HEK293 (cell line): ENCODE measurements at regions not wholly inside any gene's neighbourhood (a gene's known extent, or its start where the extent isn't known, plus 50 kb on each side); places are given as distances from the start of the nearest gene placed in this dataset.

Source experiments
- CTCF ChIA-PET: fragments of 350-600 bp; formaldehyde crosslinking; extraction: SDS; loops from one replicate; lab custom pipeline; 2021; ENCODE audit warnings: antibody characterized with exemption; lab: Yijun Ruan, JAX
- POLR2A ChIA-PET: fragments of 300-600 bp; formaldehyde crosslinking; extraction: SDS; loops from one replicate; lab custom pipeline; 2020; ENCODE audit warnings: antibody characterized with exemption, inconsistent platforms; lab: Yijun Ruan, JAX
- H3K27ac ChIP-seq: fragments of 200-500 bp; sonication (Bioruptor generic); 2 replicates; pipeline ENCODE4 v1.5.1; 2014; ENCODE audit warnings: low read depth, low read length, control low read depth, inconsistent platforms; ENCODE audit errors: extremely low read depth
- H3K36me3 ChIP-seq, 2 experiments: fragments of 200-500 bp in 1 of 2; sonication (Bioruptor generic) in 1 of 2; 1 replicate in 1 of 2; 2 replicates in 1 of 2; pipeline ENCODE4 v1.5.1; 2014 to 2017; ENCODE audit warnings: inconsistent platforms in 2 of 2, low read length in 2 of 2; ENCODE audit not compliant: control insufficient read depth in 2 of 2, insufficient read depth in 1 of 2
- H3K4me1 ChIP-seq: fragments of 200-500 bp; sonication (Bioruptor generic); 2 replicates; pipeline ENCODE4 v1.5.1; 2014; ENCODE audit warnings: mild to moderate bottlenecking, low read length, inconsistent platforms; ENCODE audit not compliant: control insufficient read depth, insufficient read depth
- H3K4me3 ChIP-seq: 2 replicates; pipeline ENCODE4 v1.5.1; 2011; ENCODE audit warnings: low read depth, mild to moderate bottlenecking, control low read depth, low read length, moderate library complexity
- H3K9me3 ChIP-seq: fragments of 200-500 bp; sonication (Bioruptor generic); 2 replicates; pipeline ENCODE4 v1.5.1; 2014; ENCODE audit warnings: low read depth, low read length, inconsistent platforms; ENCODE audit not compliant: control insufficient read depth, insufficient read depth
- GLI2 ChIP-seq: fragments of 450-650 bp; formaldehyde crosslinking; IDR thresholded peaks from 2 replicates; pipeline ENCODE4; 2017; ENCODE audit warnings: missing biosample characterization, missing genetic modification characterization, low read depth, borderline replicate concordance
- GLI4 ChIP-seq: fragments of 450-650 bp; formaldehyde crosslinking; IDR thresholded peaks from 2 replicates; pipeline ENCODE4 v1.5.1; 2016; ENCODE audit warnings: missing biosample characterization, missing genetic modification characterization
- HOXA7 ChIP-seq: sonication (generic); formaldehyde crosslinking; IDR thresholded peaks from 2 replicates; pipeline ENCODE4 v1.8.1; 2022; ENCODE audit warnings: missing genetic modification reagents, borderline replicate concordance
- PRDM1 ChIP-seq: fragments of 450-650 bp; formaldehyde crosslinking; IDR thresholded peaks from 2 replicates; pipeline ENCODE4; 2016; ENCODE audit warnings: missing biosample characterization, missing genetic modification characterization
- REPIN1 ChIP-seq: fragments of 450-650 bp; formaldehyde crosslinking; IDR thresholded peaks from 2 replicates; pipeline ENCODE4 v1.5.1; 2017; ENCODE audit warnings: missing biosample characterization, missing genetic modification characterization, low read depth
- SALL2 ChIP-seq: fragments of 450-650 bp; formaldehyde crosslinking; IDR thresholded peaks from 2 replicates; pipeline ENCODE4 v1.5.0; 2017; ENCODE audit warnings: missing biosample characterization, mild to moderate bottlenecking, missing genetic modification characterization, borderline replicate concordance
- SCRT2 ChIP-seq: fragments of 450-650 bp; formaldehyde crosslinking; IDR thresholded peaks from 2 replicates; pipeline ENCODE4 v1.5.1; 2016; ENCODE audit warnings: missing biosample characterization, missing genetic modification characterization
- ZBTB7A ChIP-seq: fragments of 450-650 bp; formaldehyde crosslinking; IDR thresholded peaks from 2 replicates; pipeline ENCODE4 v1.5.1; 2016; ENCODE audit warnings: low read depth, missing biosample characterization, missing genetic modification characterization
- ZFP3 ChIP-seq: fragments of 450-650 bp; formaldehyde crosslinking; IDR thresholded peaks from 2 replicates; pipeline ENCODE4 v1.5.1; 2016; ENCODE audit warnings: low read depth, missing biosample characterization, missing genetic modification characterization
- ZNF112 ChIP-seq: fragments of 450-650 bp; formaldehyde crosslinking; IDR thresholded peaks from 2 replicates; pipeline ENCODE4 v1.5.0; 2017; ENCODE audit warnings: missing biosample characterization, missing genetic modification characterization
- ZNF157 ChIP-seq: fragments of 450-650 bp; formaldehyde crosslinking; IDR thresholded peaks from 2 replicates; pipeline ENCODE4 v1.5.1; 2016; ENCODE audit warnings: missing biosample characterization, missing genetic modification characterization
- ZNF175 ChIP-seq: fragments of 450-650 bp; formaldehyde crosslinking; IDR thresholded peaks from 2 replicates; pipeline ENCODE4 v1.5.1; 2016; ENCODE audit warnings: missing biosample characterization, missing genetic modification characterization
- ZNF211 ChIP-seq: fragments of 450-650 bp; formaldehyde crosslinking; IDR thresholded peaks from 2 replicates; pipeline ENCODE4 v1.5.1; 2016; ENCODE audit warnings: low read depth, missing biosample characterization, missing genetic modification characterization
- ZNF248 ChIP-seq: fragments of 450-650 bp; formaldehyde crosslinking; IDR thresholded peaks from 2 replicates; pipeline ENCODE4 v1.5.1; 2017; ENCODE audit warnings: missing biosample characterization, missing genetic modification characterization
- ZNF394 ChIP-seq: fragments of 450-650 bp; formaldehyde crosslinking; IDR thresholded peaks from 2 replicates; pipeline ENCODE4 v1.5.1; 2016; ENCODE audit warnings: missing biosample characterization, missing genetic modification characterization, mild to moderate bottlenecking, moderate library complexity, borderline replicate concordance
- ZNF48 ChIP-seq: fragments of 450-650 bp; formaldehyde crosslinking; IDR thresholded peaks from 2 replicates; pipeline ENCODE4 v1.5.1; 2016; ENCODE audit warnings: missing biosample characterization, missing genetic modification characterization
- ZNF501 ChIP-seq: fragments of 450-650 bp; formaldehyde crosslinking; IDR thresholded peaks from 2 replicates; pipeline ENCODE4 v1.5.1; 2016; ENCODE audit warnings: missing biosample characterization, missing genetic modification characterization
- ZNF529 ChIP-seq: fragments of 450-650 bp; formaldehyde crosslinking; IDR thresholded peaks from 2 replicates; pipeline ENCODE4 v1.5.1; 2017; ENCODE audit warnings: missing genetic modification characterization, missing biosample characterization; ENCODE audit not compliant: insufficient replicate concordance
- ZNF600 ChIP-seq: fragments of 450-650 bp; formaldehyde crosslinking; IDR thresholded peaks from 2 replicates; pipeline ENCODE4 v1.5.1; 2016; ENCODE audit warnings: missing biosample characterization, missing genetic modification characterization
- ZNF677 ChIP-seq: fragments of 450-650 bp; IDR thresholded peaks from 2 replicates; pipeline ENCODE4 v1.5.0; 2018; ENCODE audit warnings: missing biosample characterization, mild to moderate bottlenecking, missing genetic modification characterization, moderate library complexity
- ZNF747 ChIP-seq: fragments of 450-650 bp; formaldehyde crosslinking; IDR thresholded peaks from 2 replicates; pipeline ENCODE4 v1.5.1; 2016; ENCODE audit warnings: missing biosample characterization, missing genetic modification characterization
- ZNF76 ChIP-seq: fragments of 450-650 bp; formaldehyde crosslinking; IDR thresholded peaks from 2 replicates; pipeline ENCODE4; 2016; ENCODE audit warnings: low read depth, missing biosample characterization, missing genetic modification characterization, borderline replicate concordance
- ZNF776 ChIP-seq: fragments of 450-650 bp; formaldehyde crosslinking; IDR thresholded peaks from 2 replicates; pipeline ENCODE4 v1.5.0; 2017; ENCODE audit warnings: missing biosample characterization, missing genetic modification characterization, borderline replicate concordance
- TF ChIP-seq, protein P1 (sequence below): fragments of 450-650 bp; formaldehyde crosslinking; IDR thresholded peaks from 2 replicates; pipeline ENCODE4 v1.5.1; 2017; ENCODE audit warnings: missing biosample characterization, missing genetic modification characterization
- TF ChIP-seq, protein P2 (sequence below): fragments of 450-650 bp; formaldehyde crosslinking; IDR thresholded peaks from 2 replicates; pipeline ENCODE4 v1.5.1; 2016; ENCODE audit warnings: missing biosample characterization, missing genetic modification characterization, borderline replicate concordance
- TF ChIP-seq, protein P3 (sequence below): fragments of 450-650 bp; formaldehyde crosslinking; IDR thresholded peaks from 2 replicates; pipeline ENCODE4 v1.5.1; 2016; ENCODE audit warnings: missing biosample characterization, missing genetic modification characterization
- TF ChIP-seq, protein P4 (sequence below): fragments of 450-650 bp; formaldehyde crosslinking; IDR thresholded peaks from 2 replicates; pipeline ENCODE4; 2016; ENCODE audit warnings: missing biosample characterization, missing genetic modification characterization

GRCh38 chr7:24019841-24020240, 264.1 kb upstream of the NPY start:
- no peak for TF ChIP-seq PRDM1 (tag by site-specific recombination)
- TF ChIP-seq, protein P1, sequence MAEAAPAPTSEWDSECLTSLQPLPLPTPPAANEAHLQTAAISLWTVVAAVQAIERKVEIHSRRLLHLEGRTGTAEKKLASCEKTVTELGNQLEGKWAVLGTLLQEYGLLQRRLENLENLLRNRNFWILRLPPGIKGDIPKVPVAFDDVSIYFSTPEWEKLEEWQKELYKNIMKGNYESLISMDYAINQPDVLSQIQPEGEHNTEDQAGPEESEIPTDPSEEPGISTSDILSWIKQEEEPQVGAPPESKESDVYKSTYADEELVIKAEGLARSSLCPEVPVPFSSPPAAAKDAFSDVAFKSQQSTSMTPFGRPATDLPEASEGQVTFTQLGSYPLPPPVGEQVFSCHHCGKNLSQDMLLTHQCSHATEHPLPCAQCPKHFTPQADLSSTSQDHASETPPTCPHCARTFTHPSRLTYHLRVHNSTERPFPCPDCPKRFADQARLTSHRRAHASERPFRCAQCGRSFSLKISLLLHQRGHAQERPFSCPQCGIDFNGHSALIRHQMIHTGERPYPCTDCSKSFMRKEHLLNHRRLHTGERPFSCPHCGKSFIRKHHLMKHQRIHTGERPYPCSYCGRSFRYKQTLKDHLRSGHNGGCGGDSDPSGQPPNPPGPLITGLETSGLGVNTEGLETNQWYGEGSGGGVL, result no peak
- no peak for TF ChIP-seq ZNF112
- CTCF ChIA-PET, result no interaction called here
- Histone ChIP-seq H3K36me3 (no peaks in the 10 kb centered on the region), H3K9me3 (no peaks in the 10 kb centered on the region), H3K4me1 (0 out of 2 replicates have a peak, but pooled peaks cover 2% of the 10 kb centered on the region), H3K4me3 (no peak overlapping the region), H3K27ac (no peak overlapping the region)
- POLR2A ChIA-PET, result no interaction called here

DNA sequence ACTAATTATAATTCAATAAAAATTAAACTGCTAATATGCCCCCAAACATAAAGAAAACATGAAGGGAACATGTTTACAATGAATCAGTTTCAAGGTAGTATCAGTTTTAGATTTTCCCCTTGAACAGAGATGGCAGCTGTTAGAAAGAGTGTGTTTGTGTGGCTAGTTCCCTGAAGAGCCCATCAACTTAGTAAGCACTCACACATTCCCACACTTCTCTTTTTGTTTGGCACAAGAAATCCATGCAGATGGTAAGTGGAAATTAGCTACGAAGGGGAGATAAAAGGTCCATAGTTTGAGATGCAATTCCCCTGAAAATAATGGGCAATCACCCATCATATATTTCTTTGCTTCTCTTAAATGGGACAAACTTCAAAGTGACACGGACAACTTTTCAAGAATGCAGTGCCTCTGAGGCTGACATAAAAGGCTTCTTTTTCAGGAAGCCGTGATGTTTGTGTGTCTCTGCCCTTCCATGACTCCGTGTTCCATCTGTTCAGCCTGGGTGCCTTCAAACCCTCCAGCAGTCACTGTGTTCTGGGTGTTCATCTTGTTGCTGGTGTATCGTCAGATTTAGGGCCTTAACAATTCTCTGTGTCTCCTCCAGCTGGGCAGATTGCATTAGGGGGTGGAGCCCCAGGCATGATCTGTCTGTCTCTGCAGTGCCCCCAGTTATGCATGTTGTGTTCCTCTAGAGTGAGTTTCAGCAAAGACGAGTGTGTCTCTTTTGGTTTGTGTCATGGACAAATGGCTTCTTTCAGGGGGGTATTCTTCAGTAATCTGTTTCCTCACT, 259.5 kb upstream of the NPY start:
- no peak overlapping the region for H3K27ac ChIP-seq
- no peaks in the 10 kb centered on the region for H3K36me3 ChIP-seq
- ChIA-PET POLR2A (no interaction called here), CTCF (no interaction called here)
- no peak overlapping the region for H3K4me3 ChIP-seq
- 0 out of 2 replicates have a peak, but pooled peaks cover 3% of the 10 kb centered on the region for H3K4me1 ChIP-seq
- TF ChIP-seq ZNF677 (tag by site-specific recombination) (no peak), SALL2 (no peak), ZBTB7A (tag by site-specific recombination) (no peak), ZNF76 (tag by site-specific recombination) (no peak), GLI4 (tag by site-specific recombination) (no peak)
- no peaks in the 10 kb centered on the region for H3K9me3 ChIP-seq

- CTCF ChIA-PET, result no interaction called here
- POLR2A ChIA-PET, result no interaction called here
Measured at GRCh38 chr7:24025094-24025493, 258.9 kb upstream of the NPY start.

GRCh38 chr7:24025765-24026164, 258.2 kb upstream of the NPY start:
- no peak overlapping the region for H3K27ac ChIP-seq
- CTCF ChIA-PET, result no interaction called here
- POLR2A ChIA-PET, result no interaction called here
- H3K4me3 ChIP-seq, result no peak overlapping the region
- H3K4me1 ChIP-seq, result 0 out of 2 replicates have a peak, but pooled peaks cover 3% of the 10 kb centered on the region
- no peaks in the 10 kb centered on the region for H3K36me3 ChIP-seq
- no peaks in the 10 kb centered on the region for H3K9me3 ChIP-seq
- TF ChIP-seq, protein P2, sequence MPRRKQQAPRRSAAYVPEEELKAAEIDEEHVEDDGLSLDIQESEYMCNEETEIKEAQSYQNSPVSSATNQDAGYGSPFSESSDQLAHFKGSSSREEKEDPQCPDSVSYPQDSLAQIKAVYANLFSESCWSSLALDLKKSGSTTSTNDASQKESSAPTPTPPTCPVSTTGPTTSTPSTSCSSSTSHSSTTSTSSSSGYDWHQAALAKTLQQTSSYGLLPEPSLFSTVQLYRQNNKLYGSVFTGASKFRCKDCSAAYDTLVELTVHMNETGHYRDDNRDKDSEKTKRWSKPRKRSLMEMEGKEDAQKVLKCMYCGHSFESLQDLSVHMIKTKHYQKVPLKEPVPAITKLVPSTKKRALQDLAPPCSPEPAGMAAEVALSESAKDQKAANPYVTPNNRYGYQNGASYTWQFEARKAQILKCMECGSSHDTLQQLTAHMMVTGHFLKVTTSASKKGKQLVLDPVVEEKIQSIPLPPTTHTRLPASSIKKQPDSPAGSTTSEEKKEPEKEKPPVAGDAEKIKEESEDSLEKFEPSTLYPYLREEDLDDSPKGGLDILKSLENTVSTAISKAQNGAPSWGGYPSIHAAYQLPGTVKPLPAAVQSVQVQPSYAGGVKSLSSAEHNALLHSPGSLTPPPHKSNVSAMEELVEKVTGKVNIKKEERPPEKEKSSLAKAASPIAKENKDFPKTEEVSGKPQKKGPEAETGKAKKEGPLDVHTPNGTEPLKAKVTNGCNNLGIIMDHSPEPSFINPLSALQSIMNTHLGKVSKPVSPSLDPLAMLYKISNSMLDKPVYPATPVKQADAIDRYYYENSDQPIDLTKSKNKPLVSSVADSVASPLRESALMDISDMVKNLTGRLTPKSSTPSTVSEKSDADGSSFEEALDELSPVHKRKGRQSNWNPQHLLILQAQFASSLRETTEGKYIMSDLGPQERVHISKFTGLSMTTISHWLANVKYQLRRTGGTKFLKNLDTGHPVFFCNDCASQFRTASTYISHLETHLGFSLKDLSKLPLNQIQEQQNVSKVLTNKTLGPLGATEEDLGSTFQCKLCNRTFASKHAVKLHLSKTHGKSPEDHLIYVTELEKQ (tag by site-specific recombination), result no peak
- TF ChIP-seq ZNF600 (tag by site-specific recombination) (no peak), GLI2 (tag by site-specific recombination) (no peak), ZNF211 (no peak), ZNF248 (no peak), ZNF175 (no peak)
- TF ChIP-seq, protein P3, sequence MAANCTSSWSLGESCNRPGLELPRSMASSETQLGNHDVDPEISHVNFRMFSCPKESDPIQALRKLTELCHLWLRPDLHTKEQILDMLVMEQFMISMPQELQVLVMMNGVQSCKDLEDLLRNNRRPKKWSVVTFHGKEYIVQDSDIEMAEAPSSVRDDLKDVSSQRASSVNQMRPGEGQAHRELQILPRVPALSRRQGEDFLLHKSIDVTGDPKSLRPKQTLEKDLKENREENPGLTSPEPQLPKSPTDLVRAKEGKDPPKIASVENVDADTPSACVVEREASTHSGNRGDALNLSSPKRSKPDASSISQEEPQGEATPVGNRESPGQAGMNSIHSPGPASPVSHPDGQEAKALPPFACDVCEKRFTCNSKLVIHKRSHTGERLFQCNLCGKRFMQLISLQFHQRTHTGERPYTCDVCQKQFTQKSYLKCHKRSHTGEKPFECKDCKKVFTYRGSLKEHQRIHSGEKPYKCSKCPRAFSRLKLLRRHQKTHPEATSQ (tag by site-specific recombination), result no peak

More at GRCh38 chr7:24025094-24025493, 258.9 kb upstream of the NPY start:
- Histone ChIP-seq H3K36me3 (no peaks in the 10 kb centered on the region), H3K9me3 (no peaks in the 10 kb centered on the region), H3K27ac (no peak overlapping the region), H3K4me1 (0 out of 2 replicates have a peak, but pooled peaks cover 3% of the 10 kb centered on the region), H3K4me3 (no peak overlapping the region)
- TF ChIP-seq ZFP3 (no peak), HOXA7 (CRISPR knock-in tag) (no peak), ZNF501 (tag by site-specific recombination) (no peak), ZNF211 (no peak), ZNF48 (tag by site-specific recombination) (no peak), SCRT2 (no peak), ZNF529 (tag by site-specific recombination) (no peak), ZNF747 (tag by site-specific recombination) (no peak), REPIN1 (no peak), ZNF394 (no peak), ZNF157 (no peak), ZNF776 (no peak)
- TF ChIP-seq, protein P4, sequence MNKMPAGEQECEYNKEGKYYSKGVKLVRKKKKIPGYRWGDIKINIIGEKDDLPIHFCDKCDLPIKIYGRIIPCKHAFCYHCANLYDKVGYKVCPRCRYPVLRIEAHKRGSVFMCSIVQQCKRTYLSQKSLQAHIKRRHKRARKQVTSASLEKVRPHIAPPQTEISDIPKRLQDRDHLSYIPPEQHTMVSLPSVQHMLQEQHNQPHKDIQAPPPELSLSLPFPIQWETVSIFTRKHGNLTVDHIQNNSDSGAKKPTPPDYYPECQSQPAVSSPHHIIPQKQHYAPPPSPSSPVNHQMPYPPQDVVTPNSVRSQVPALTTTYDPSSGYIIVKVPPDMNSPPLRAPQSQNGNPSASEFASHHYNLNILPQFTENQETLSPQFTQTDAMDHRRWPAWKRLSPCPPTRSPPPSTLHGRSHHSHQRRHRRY (tag by site-specific recombination), result no peak
